HG03064 (cell line): ENCODE measurements at regions not wholly inside any gene's neighbourhood (a gene's known extent, or its start where the extent isn't known, plus 50 kb on each side); places are given as distances from the start of the nearest gene placed in this dataset.

ENCODE experiments used
- ATAC-seq: cut with Tn5 transposase; IDR thresholded peaks from one replicate; pipeline ENCODE4 v1.9.1; 2021; ENCODE audit warnings: low read depth; ENCODE audit not compliant: unreplicated experiment

GRCh38 chr12:23424685-23425084 lies 524.8 kb downstream of the SOX5 start:
- no peak for ATAC-seq

GRCh38 chr12:23426328-23426727 lies 523.1 kb downstream of the SOX5 start:
- no peak for ATAC-seq

DNA sequence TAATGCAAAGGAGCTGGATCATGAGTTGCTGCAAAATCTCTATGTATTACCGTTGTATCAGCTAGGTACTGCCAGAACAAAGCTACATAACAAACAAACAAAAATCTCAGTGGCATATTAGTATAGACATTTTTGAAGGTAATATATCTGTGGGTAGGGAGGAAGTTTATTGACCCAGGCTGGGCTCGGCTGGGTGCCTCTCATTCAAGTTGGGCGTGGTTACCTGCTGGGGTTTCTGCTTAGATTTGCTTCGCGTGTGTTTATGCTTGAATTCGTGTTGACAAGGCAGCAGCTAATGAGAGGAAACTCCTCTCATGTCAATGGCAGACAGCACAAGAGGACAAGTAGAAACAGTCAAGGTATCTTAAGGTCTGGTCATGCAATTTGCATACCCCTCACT lies 520.7 kb downstream of the SOX5 start:
- no peak for ATAC-seq

GRCh38 chr12:23431006-23431405 lies 518.5 kb downstream of the SOX5 start:
- no peak for ATAC-seq

DNA sequence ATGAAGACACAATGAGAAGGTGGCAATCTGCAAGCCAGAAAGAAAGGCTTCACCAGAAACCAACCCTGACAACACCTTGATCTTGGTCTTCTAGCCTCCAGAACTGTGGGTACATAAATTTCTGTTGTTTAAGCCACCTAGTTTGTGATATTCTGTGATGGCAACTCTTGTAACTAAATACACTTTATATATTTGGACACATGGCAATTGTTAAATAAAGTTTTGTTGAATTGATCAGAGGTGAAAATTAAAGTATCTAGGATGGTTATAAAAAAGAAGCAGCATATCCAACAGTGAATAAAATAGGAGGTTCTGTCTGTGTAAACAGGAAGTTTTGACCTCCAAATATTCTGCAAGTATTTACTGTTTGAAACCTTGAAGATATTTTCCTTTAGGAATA lies 516.3 kb downstream of the SOX5 start:
- ATAC-seq: no peak

- ATAC-seq: no peak
Measured at GRCh38 chr12:23434154-23434553, 515.3 kb downstream of the SOX5 start.

- no peak for ATAC-seq
Measured at GRCh38 chr12:23446746-23447145, 502.7 kb downstream of the SOX5 start.

GRCh38 chr12:23450810-23451209 lies 498.7 kb downstream of the SOX5 start:
- no peak for ATAC-seq

DNA sequence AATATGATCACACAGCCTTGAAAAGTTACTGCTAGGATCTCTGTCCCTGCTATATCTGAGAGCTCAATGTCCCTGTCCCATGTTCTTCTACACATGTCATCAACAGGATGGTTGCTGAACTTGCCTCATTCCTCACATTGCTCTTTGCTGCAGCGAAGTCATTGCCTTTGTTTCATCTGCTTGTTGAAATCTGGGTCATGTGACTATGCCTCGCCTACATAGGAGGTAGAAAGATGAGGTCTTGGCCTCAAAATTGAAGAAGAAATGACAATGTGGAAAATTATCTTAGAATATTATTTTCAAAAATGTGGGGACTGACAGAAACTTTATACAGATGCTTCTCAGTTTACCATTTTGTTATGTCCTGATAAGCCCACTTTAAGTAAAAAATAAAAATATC lies 494.2 kb downstream of the SOX5 start:
- no peak for ATAC-seq

DNA sequence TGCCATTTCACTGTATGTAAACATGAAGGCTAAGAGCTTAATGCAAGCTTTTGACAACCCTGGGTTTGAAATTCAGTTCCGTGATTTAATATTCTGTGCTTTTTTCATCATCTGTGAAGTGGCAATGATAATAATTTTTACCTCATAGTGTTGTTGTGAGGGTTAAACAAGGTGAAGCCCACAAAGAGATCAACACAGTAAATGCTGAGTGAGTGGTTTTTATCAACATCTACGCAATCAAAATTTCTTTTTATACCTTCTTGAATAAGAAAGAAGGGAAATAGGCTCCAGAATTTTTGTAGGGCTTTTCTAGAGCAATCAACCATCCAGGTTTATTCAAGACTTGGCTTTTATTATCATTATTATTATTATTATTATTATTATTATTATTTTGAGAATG lies 490.8 kb downstream of the SOX5 start:
- ATAC-seq: no peak

GRCh38 chr12:23462546-23462945 lies 486.9 kb downstream of the SOX5 start:
- no peak for ATAC-seq

GRCh38 chr12:23463172-23463571 lies 486.3 kb downstream of the SOX5 start:
- no peak for ATAC-seq

GRCh38 chr12:23464241-23464812 lies 485.1 kb downstream of the SOX5 start:
- no peak for ATAC-seq

DNA sequence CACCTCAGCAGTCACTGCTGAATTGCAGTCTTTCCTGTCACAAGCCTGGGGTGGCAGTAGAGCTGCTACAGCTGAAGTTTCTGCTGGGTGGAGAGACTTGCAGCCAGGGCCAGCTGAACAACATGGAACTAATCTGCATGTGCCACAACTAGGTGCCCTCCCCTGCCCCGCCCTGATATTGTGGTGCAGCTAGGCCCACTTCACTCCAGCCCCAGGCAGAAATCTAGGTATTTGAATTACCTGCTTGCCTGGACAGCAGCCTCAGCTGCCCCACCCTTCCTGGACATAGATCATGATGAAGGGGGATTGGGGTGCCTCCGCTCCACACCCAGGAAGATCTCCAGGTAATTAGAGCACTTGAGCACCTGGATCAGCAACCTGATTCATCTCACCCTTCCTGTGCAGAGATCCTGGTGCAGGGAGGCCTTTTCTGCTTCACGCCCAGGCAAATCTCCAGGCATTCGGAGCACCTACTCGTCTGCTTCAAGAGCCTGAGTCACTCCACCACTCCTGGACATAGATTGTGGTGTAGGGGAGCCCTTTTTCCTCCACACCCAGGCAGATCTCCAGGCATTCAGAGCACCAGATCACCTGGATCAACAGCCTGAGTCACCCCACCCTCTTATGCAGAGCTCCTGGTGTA lies 477.0 kb downstream of the SOX5 start:
- no peak for ATAC-seq

DNA sequence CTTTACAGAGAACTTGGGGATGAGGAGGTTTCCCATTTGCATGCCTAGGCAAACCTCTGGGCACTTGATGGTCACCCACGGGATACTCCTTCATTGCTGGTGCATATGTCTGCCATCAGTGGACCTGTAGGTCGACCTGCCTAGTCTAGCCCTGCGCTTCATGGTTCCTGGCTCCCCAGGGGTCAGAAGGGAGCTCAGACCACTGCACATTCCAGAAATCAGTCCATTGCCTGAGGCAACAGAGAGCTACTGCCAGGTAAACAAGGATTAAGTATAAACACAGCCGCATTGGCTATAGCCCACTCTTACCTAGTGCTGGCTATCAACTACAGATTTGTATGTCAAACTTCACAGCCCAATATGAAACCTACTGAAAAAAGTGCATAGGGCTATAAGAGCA lies 476.4 kb downstream of the SOX5 start:
- ATAC-seq: no peak

GRCh38 chr12:23474438-23474976 lies 475.0 kb downstream of the SOX5 start:
- ATAC-seq: no peak
